IPS-15b (cell line): ENCODE measurements at regions not wholly inside any gene's neighbourhood (a gene's known extent, or its start where the extent isn't known, plus 50 kb on each side); places are given as distances from the start of the nearest gene placed in this dataset.

ENCODE experiments used
- H3K27me3 ChIP-seq: one replicate; pipeline ENCODE4 v1.6.1; 2013; ENCODE audit warnings: low read length; ENCODE audit not compliant: control insufficient read depth, insufficient read depth
- H3K36me3 ChIP-seq: one replicate; pipeline ENCODE4 v1.6.1; 2013; ENCODE audit warnings: low read length; ENCODE audit not compliant: control insufficient read depth, insufficient read depth
- H3K4me1 ChIP-seq: one replicate; pipeline ENCODE4 v1.6.1; 2013; ENCODE audit warnings: mild to moderate bottlenecking, low read length; ENCODE audit not compliant: control insufficient read depth, insufficient read depth
- H3K4me3 ChIP-seq: one replicate; pipeline ENCODE4 v1.5.1; 2013; ENCODE audit warnings: low read depth, low read length
- H3K9ac ChIP-seq: one replicate; pipeline ENCODE4 v1.6.1; 2013; ENCODE audit warnings: low read depth, mild to moderate bottlenecking, low read length
- H3K9me3 ChIP-seq: one replicate; pipeline ENCODE4 v1.6.1; 2013; ENCODE audit warnings: mild to moderate bottlenecking, low read length; ENCODE audit not compliant: control insufficient read depth, insufficient read depth

DNA sequence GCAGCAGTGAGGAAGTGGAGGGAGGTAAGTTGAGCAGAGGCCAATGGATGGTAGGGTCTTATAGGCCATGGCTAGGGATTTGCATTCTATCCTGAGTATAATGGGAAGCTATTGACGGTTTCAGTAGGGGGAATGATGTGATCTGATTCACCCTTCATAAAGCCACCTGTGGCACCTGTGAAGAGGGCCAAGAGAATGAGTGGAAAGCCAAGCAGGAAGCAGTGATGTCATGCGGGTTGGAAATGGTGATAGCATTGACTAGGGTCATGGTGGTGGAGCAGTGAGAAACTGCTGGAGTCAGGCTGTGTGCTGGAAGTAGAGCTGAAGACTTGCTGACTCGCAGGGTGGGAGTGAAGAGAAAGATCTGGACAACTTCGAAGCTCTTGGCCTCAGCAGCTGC, 111.7 kb downstream of the MARCHF4 start:
- Histone ChIP-seq H3K4me1 (no peaks in the 10 kb centered on the region), H3K27me3 (peaks cover 3% of the 10 kb centered on the region), H3K9ac (no peak overlapping the region), H3K9me3 (no peaks in the 10 kb centered on the region), H3K4me3 (no peak overlapping the region), H3K36me3 (no peaks in the 10 kb centered on the region)

- no peaks in the 10 kb centered on the region for H3K9me3 ChIP-seq
- H3K36me3 ChIP-seq: no peaks in the 10 kb centered on the region
- no peaks in the 10 kb centered on the region for H3K4me1 ChIP-seq
- H3K27me3 ChIP-seq: no peaks in the 10 kb centered on the region
- H3K9ac ChIP-seq: no peak overlapping the region
- H3K4me3 ChIP-seq: no peak overlapping the region
Observed at GRCh38 chr2:216259081-216259480, 113.2 kb downstream of the MARCHF4 start.

- Histone ChIP-seq H3K4me1 (no peaks in the 10 kb centered on the region), H3K9me3 (no peaks in the 10 kb centered on the region), H3K27me3 (no peaks in the 10 kb centered on the region), H3K4me3 (no peak overlapping the region), H3K9ac (no peak overlapping the region), H3K36me3 (no peaks in the 10 kb centered on the region)
Observed at GRCh38 chr2:216257089-216257488, 115.2 kb downstream of the MARCHF4 start.
